Embryonic facial prominence (tissue), 1 donor: ENCODE measurements at regions not wholly inside any gene's neighbourhood (a gene's known extent, or its start where the extent isn't known, plus 50 kb on each side); places are given as distances from the start of the nearest gene placed in this dataset.
"Not testable (repeated sequence)": the region's sequence is repeated elsewhere in the genome, so short reads cannot be mapped to it uniquely, and the experiment has no call there.

Experiments used
- DNase-seq: peaks from one replicate; pipeline ENCODE4 v3.0.0-alpha.2; 2016; ENCODE audit errors: extremely low spot score

GRCh38 chr4:49154308-49155103, 168.4 kb downstream of the CWH43 start:
- DNase-seq = not testable (repeated sequence)

- DNase-seq = not testable (repeated sequence)
Measured at GRCh38 chr4:49155270-49155669, 169.2 kb downstream of the CWH43 start.

GRCh38 chr4:49156309-49156708, 170.2 kb downstream of the CWH43 start:
- not testable (repeated sequence) for DNase-seq

- not testable (repeated sequence) for DNase-seq
Measured at GRCh38 chr4:49157630-49158029, 171.6 kb downstream of the CWH43 start.

- not testable (repeated sequence) for DNase-seq
Measured at GRCh38 chr4:49161111-49161541, 175.1 kb downstream of the CWH43 start.

GRCh38 chr4:49164916-49165315, 178.8 kb downstream of the CWH43 start:
- not testable (repeated sequence) for DNase-seq

GRCh38 chr4:49177847-49178246, 191.8 kb downstream of the CWH43 start:
- not testable (repeated sequence) for DNase-seq

GRCh38 chr4:49181088-49181487, 195.0 kb downstream of the CWH43 start:
- DNase-seq = not testable (repeated sequence)

- not testable (repeated sequence) for DNase-seq
Measured at GRCh38 chr4:49211396-49212194, 225.5 kb downstream of the CWH43 start.

- not testable (repeated sequence) for DNase-seq
Measured at GRCh38 chr4:49213250-49213649, 227.2 kb downstream of the CWH43 start.

GRCh38 chr4:49213750-49214149, 227.7 kb downstream of the CWH43 start:
- not testable (repeated sequence) for DNase-seq

- DNase-seq = not testable (repeated sequence)
Measured at GRCh38 chr4:49214453-49215081, 228.5 kb downstream of the CWH43 start.

GRCh38 chr4:49215082-49215479, 229.0 kb downstream of the CWH43 start:
- not testable (repeated sequence) for DNase-seq

- DNase-seq = not testable (repeated sequence)
Measured at GRCh38 chr4:49216606-49217005, 230.5 kb downstream of the CWH43 start.

- DNase-seq = no peak
Measured at GRCh38 chr4:49217492-49217891, 231.4 kb downstream of the CWH43 start.

- DNase-seq = not testable (repeated sequence)
Measured at GRCh38 chr4:49218094-49218493, 232.0 kb downstream of the CWH43 start.

GRCh38 chr4:49218931-49219330, 232.9 kb downstream of the CWH43 start:
- DNase-seq = not testable (repeated sequence)

GRCh38 chr4:49219489-49220225, 233.6 kb downstream of the CWH43 start:
- DNase-seq = not testable (repeated sequence)

GRCh38 chr4:49221209-49221608, 235.1 kb downstream of the CWH43 start:
- no peak for DNase-seq

- not testable (repeated sequence) for DNase-seq
Measured at GRCh38 chr4:49222810-49223209, 236.7 kb downstream of the CWH43 start.

GRCh38 chr4:49226216-49226866, 240.3 kb downstream of the CWH43 start:
- not testable (repeated sequence) for DNase-seq
